GM21825 (cell line): ENCODE measurements at regions not wholly inside any gene's neighbourhood (a gene's known extent, or its start where the extent isn't known, plus 50 kb on each side); places are given as distances from the start of the nearest gene placed in this dataset.

ENCODE experiments used
- ATAC-seq: cut with Tn5 transposase; IDR thresholded peaks from one replicate; pipeline ENCODE4 v1.9.1; 2021; ENCODE audit warnings: mild to moderate bottlenecking, moderate library complexity; ENCODE audit not compliant: unreplicated experiment

DNA sequence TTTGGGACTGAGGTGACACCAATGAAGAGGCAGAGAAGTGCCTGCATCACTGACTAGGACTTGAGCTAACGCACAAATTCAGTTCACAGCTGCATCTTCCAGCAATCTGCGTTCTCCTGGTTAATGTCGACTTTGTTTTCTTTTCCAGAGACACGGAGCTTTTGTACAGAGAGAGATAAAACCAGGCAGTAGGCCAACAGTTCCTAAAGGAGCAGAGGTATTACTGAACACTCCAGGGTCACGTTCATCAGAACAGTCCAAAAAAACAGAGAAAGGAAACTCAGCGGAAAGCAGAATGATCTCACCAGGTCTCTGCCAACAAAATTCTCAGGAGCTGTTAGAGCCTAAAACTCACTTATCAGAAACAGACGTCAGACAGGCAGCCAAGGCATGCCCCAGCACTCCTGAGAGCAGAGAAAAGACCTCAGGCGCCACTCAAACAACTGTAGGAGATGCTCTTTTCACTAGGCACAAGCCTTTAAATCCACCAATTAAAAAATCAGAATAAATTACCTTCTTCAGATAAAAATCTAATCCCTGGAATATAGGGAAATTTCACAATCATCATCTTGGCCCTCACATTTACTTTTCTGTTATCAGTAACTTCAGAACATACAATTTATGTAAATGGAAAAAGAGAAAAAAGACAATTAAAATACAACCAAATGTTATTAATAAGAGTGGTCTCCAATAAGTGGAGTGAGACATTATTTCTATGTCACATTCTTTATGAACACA is 95.9 kb upstream of the SPTBN1 start:
- no peak for ATAC-seq

DNA sequence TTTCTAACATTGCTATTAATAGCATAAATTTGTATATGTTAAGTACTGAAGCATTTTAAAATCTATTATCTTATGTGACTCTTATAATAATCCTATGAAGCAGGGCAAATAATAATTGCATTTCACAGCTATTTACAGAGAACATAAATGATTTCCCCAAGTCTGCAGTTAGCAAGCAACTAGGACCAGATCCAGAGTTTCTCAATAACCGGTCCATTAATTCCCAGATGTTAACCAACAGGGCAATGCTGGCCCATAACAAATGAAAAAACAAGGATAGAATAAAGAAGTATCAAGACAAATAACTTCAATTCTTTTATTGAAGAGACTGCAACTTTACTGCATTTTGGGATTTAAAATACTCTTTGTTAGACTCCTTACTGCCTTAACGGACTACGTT is 91.7 kb upstream of the SPTBN1 start:
- ATAC-seq: no peak

DNA sequence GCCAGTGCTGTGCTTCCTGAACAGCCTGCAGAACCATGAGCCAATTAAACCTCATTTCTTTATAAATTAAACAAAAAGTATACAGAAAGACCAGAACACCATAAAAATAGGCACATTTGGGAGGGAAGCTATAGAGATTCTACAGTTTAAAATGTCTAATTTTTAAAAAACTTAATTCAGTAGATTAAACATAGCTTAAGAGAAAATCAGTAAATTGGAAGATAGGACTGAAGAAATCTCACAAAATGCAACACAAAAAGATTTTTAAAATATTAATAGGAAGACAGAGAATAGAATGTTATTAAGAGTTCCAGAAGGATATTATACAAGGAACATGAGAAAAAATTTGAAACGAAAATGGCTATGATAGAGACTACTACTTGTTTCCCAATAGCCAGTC is 90.5 kb upstream of the SPTBN1 start:
- ATAC-seq: no peak

DNA sequence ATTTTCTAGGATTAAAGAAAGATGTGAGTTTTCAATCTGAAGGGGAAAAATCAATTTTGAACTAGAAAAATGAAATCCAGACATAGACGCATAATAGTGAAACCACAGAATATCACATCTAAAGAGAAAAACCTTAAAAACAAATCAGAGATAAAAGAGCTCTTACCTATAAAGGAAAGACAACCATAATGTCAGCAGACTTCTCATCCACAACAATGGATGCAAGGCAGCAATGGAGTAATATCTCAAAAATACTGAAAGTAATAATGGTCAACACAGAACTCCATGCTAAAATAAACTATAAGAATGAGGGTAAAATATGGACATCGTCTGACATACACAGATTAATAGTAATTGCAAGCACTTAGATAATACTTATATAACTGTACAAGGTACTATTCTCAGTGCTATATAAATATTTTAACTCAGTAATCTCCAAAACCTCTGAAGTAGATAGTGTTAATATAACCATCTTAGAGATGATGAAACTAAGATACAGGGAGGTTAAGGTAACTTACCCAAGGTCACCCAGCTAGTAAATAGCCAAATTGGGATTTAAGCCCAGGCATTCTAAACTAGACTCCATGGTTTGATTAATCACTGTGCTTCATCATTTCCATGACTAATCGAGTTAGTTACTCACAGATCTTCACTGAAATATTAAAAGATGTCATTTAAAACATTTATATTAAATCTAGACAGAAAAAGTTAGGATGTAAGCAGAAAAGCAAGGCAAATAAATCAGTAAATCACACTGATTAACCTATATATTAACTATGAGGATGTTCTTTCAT is 89.4 kb upstream of the SPTBN1 start:
- ATAC-seq: no peak

DNA sequence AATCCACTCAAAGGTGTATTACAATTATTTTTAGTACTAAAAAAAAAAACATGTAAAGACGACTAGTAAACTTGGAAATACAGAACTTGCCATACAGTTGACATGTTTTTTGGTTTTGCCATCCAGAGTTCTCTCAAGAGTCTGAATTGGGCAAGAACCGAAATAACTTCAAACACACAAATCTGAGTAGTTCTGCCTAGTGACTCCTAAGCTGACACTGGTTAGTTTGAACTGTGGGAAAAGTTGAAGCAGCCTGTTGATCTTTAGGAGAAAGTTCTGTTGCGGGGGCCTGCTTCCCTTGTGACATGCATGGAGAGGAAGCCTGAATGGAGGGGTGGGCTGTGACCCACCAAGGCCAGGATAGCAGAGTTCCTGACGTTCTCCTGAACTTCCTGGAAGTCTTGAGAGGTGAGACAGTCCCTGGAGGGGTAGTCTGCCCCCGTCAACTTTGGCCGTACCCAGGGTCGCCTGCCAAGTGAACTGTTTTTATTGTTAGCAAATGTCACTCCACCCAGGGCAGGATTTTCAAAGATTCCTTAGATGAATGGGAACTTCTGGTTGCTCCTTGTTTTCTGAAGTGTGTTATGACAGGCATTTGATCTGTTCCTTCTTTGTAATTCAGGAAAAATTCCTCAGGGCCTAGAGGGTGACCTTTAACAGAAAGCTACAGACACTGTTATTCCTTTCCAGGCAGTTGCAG is 85.6 kb upstream of the SPTBN1 start:
- no peak for ATAC-seq

DNA sequence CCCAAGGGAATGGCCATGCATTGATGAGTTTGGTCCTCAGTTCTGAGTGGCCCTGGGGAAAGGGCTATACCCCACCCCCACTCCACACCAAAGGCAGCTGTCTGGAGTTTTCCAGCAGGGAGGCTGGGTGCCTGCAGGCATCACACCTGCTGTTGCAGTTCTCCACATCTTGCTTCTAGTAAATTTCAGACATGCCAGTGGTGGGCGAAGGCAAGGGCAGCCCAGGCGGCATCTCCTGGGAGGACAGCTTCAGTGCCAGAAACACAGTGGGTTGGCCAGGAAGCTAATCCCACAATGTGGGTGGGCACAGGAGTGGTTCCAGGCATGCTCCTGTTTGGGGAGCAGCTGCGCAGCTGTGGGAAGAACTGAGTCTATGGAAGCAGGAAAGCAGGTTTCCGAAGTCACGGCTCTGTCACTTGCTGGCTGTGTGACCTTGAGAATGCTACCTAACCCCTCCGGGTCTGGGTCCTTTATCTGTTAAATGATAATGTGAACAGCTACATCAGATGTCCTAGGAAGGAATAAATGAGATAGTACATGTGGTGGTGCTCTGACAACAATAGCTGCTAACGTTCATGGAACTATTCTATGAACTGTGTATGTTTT is 84.6 kb upstream of the SPTBN1 start:
- ATAC-seq: no peak

DNA sequence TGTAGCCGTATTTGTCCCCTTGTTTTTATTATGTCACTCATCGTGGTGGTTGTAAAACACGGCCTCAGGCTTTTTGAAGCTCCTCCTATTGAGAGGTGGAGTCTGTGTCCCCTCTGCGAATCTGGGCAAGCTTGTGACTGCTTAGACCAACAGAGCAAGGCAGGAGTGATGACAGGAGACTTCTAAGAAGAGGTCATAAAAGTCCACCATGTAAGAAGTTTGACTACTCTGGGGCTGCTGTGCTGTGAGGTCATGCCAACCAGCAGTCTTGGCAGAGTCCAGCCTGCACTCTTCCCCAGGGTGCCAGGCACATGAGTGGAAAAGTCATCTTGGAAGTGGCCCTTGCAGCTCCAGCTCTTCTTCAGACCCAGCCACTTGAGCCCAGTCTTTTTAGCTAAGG is 83.8 kb upstream of the SPTBN1 start:
- ATAC-seq: no peak

DNA sequence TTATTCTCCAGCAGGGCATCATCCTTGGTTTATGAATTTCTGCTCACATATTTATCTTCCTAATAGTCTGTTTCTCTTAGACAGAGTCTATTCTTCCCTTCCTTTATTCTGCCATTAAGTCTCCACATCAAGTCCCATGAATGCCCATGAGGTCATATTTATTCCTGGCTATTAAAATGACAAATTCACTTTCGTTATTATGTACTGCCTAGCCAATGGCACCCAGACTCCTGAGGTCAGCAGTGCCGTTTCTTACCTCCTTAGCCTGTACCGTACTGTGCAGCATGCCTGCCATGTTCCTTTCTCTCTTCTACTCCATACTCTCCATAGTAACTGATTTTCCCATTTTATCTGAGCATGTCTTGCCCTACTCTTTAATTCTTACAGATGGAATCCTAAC is 82.3 kb upstream of the SPTBN1 start:
- no peak for ATAC-seq

DNA sequence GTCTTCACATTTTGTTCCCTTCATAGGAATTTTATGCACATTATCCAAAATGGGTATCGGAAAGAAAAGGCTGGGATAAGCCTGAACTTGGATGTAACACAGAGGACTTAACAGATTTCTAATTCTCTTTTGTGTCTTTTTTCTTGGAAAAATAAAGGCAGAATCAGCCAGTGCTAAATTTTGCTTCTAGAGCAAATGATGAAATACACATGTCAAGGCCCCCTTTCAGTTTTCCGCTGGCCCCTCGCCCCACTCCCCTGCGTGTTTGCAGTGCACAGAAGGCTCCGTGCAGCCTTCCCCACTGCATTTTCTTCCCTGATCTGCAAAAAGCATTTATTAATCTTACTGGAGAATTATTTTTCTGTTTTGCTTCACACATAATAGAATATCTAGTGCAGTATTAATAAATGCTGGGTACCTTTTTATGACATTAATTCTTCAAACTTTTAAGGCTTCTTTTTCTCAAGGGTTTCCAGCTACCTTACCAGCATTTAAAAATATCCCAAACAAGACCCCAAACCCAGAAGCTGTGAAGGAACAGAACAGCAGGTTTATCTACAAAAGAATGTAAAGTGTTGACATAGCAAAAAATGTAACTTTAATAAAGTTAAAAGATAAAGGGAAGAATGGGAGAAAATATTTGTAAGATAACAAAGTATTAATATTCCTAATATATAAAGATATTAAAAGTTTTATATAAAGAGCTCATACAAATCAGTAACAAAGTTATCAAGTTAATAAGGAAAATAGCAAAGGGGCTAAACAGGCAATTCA is 81.3 kb upstream of the SPTBN1 start:
- no peak for ATAC-seq

DNA sequence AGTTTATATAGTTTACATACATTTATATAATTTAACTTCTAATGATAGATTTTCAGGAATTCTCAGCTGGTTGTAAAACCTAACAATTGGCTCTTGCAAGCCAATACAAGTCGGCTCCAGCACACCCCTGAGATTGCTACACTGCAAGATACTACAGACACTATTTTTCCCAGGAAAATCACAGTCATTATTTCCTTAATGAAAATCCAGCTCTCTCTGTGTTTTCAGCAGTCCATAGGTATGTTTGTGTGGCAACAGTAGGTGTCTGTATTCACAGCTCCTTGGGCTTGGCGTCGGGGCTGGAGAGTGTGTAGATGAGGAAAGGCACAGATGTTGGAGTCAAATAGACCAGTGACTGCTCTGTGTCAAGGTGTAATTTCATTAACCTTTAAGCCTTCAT is 78.7 kb upstream of the SPTBN1 start:
- ATAC-seq: no peak

DNA sequence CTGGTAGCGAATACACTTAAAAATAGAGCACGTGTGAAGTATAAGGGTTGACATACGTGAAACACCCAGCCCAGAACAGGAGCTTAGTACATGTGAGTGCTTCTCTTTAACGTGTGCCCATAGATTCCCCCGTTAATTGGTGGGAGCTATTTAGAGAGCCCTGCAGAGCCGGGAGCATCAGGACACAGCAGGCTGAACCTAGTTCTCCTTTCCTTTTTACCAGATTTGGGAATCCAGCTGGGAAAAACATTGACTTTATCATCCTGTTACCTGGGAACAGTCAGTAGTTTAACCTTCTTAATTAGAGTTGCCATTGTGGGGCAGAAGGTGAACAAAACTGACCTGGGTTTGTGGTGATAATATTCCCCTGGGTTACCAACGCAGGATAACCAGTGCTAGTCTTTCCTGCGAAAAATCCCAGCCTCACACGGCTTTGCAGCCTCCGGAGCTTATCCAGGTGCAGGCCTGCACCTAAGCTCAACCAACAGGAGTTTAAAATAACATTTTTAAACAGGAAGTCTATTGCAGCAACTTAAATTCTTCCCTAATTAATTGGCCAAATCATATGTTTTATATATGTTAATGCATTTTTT is 78.1 kb upstream of the SPTBN1 start:
- ATAC-seq: no peak

DNA sequence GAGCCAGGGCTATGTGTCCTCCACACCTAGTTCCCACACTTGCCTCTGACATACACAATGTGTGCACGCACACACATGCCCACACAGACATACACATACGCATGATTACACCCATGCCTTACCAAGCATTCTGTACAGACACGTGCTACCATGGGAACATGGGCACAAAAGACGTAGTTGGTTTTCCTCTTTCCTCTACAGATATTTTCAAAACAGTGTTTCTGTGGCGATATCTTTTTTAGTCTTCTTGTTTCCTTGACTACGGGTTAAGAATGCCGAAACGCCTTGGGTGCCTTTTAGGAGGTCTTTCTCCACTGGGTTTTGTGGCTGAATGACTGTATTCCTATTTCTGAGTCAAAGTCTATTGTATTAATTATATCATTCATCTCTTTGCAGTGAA is 75.5 kb upstream of the SPTBN1 start:
- no peak for ATAC-seq

DNA sequence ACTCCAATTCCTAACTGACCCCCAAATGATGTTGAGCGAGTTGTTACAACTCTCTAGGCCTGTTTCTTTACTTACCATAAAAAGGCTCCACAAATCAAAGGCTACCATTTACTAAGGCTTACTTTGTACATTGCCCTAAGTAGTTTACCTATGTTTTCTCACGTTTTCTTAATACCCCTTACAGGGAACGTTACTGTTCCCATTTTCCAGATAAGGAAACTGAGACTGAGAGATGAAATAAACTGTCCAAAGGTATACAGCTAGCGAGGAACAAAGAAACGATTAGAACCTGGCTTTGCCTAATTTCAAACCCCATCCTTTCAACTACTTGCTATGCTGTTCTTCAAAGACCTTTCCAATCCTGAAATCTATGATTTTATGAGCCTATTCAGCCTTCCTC is 74.8 kb upstream of the SPTBN1 start:
- ATAC-seq: no peak

DNA sequence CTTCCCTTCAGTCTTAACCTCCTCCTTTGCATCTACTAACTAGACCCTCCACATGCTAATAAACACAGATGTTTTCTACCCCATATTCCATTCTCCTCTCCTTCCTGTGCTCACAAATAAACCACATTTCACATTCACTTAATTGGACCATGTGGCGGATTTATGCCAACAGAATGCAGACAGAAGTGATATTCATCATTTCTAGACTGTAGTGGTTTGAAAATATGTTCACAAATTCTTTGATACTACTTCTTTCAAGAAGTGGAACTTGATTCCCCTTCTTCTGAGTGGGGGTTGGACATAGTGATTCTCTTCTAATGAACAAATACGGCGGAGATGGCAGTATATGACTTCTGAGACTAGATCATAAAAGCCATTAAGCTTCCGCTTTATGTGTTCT is 73.5 kb upstream of the SPTBN1 start:
- ATAC-seq: no peak

DNA sequence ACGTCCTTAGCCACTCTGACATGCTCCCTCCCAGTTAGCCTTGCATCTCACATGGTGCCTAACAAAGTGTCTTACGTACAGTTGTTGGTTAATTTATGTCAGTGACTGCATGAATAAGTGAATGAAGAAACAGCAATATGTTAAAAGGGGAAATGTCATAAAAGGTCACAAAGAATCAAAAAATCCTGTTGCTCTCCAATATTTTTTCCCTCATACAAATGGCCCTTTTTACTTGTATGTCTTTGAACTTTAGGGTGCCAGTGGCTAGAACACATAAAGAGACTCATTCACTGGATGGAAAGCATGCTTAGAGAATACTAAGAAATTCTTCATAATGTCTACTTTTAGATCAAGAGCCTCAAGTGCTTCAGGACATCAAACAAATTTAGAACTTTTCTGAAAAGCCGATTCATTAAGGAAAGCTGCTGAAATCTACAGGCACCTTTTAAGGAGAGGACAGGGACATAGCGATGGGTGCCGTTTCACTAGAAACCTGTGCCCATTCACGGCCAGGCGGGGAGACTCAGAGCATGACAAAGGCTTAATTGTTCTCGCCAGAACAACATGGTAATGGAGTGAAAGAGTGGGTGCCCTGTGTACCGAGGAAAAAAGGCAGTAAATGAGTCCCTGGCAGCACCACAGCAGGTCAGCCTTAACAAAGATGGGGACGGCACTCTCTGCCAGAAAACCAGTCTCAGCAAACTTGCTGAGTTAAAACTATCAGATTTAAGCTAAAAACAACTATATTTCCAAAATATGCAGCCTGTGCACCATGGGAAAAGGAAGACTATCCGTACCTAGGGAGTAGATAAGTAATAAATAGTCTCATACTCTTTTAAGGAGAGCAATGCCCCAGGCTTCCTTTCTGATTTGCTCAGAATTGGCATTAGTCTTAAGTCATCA is 71.6 kb upstream of the SPTBN1 start:
- no peak for ATAC-seq

DNA sequence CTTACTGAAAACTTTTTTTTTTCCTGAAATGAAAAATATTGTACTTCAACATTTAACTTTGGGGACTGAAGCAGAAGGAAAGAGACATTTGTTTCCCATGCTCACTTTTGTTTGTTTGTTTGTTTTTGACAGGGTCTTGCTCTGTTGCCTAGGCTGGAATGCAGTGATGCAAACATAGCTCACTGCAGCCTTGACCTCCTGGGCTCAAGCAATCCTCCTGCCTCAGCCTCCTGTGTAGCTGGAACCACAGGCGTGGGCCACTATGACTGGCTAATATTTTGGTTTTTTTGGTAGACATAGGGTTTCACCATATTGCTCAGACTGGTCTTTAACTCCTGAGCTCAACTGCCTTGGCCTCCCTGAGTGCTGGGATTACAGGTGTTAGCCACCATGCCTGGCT is 70.9 kb upstream of the SPTBN1 start:
- ATAC-seq: no peak

DNA sequence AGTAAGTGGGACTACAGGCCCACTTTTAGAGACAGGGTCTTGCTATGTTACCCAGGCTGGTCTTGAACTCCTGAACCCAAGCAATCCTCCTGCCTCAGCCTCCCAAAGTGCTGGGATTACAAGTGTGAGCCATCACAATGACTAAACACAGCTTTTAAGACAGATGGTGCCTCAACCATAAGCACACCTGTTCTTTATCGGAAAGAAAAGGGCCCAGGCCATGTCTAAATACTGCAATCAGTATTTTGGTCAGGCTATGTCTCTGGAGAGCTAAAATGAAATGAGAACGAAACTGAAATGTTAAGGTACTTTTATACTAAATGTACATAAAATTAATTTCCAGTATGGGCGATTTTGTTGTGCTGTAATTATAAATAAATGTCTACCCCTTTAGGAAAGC is 69.5 kb upstream of the SPTBN1 start:
- ATAC-seq: no peak

DNA sequence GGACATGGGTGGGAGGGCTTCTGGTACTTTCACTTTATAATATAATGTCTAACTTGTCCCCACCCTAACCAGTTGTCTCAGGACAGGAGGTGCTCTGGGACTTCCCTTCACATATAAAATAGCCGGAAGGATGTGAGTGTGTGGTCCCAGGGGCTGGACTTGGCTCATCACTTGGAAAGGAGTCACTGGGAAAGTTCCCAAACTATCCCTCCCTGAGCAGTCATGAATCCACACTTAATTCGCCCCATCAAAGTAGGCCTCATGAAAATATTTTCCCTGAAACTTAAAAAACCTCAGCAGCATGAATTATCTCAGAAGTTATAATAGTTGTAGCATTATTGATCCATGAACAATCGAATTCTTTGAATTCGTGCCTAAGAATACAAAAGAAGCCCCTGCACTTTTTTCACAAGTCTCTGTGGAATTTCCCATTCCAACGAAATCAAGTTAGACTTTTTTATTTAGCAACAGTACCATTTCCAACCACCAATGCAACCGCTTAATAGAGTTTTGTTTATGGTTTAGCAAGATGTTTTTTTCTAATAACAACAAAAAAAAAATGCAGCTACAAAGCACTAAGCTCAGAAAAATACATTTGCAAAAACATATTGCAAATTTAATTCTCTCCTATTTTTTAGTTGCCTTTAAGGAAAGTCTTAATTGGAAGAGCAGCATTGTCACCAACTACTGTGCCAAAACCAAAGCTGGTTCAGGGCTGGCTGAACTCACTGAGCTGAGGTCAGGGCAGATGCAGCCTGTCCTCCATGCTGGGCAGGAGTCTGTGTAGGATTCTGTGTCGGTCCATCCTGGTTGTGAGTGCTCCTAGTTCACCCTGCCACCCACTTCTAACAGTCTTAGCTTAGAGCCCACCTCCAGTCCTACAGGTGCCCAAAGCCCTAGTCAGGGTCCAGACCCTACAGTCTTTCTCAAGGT is 68.8 kb upstream of the SPTBN1 start:
- ATAC-seq: no peak
